ENCODE measurements at regions not wholly inside any gene's neighbourhood (a gene's known extent, or its start where the extent isn't known, plus 50 kb on each side); places are given as distances from the start of the nearest gene placed in this dataset.

GRCh38 chr10:108908096-108908495 is 1015.2 kb downstream of the XPNPEP1 start (continued):
- TF ChIP-seq ZNF462 (CRISPR knock-in tag; IDR thresholded peaks at IDR 0.05) (no peak), ZNF114 (CRISPR knock-in tag; IDR thresholded peaks at IDR 0.05) (no peak), CREB1 (CRISPR knock-in tag; IDR thresholded peaks at IDR 0.05; ENCODE audit: low read depth) (no peak), JUNB (IDR thresholded peaks at IDR 0.05; ENCODE audit: unreplicated experiment) (no peak), STAT1 (IDR thresholded peaks at IDR 0.05; ENCODE audit: unreplicated experiment) (no peak), POLR2AphosphoS5 (IDR thresholded peaks at IDR 0.05; ENCODE audit: low read depth) (no peak), ZNF331 (CRISPR knock-in tag; IDR thresholded peaks at IDR 0.05; ENCODE audit: low read depth) (no peak), REST (IDR thresholded peaks at IDR 0.05; ENCODE audit: unreplicated experiment) (no peak), EZH2phosphoT487 (IDR thresholded peaks at IDR 0.05; ENCODE audit: unreplicated experiment) (no peak), EZH2 (IDR thresholded peaks at IDR 0.05; ENCODE audit: low read depth, unreplicated experiment) (no peak), NANOG (IDR thresholded peaks at IDR 0.05; ENCODE audit: borderline replicate concordance) (no peak), ETS1 (IDR thresholded peaks at IDR 0.05) (no peak)

All from GM23338 (cell line).